Stimulated activated CD4-positive, alpha-beta T cell treated with anti-CD3 and anti-CD28 coated beads, Interleukin-15, amount 100 ng/mL, for 24 hours (primary cell): ENCODE measurements at regions not wholly inside any gene's neighbourhood (a gene's known extent, or its start where the extent isn't known, plus 50 kb on each side); places are given as distances from the start of the nearest gene placed in this dataset.
A peak's percentile ranks its signal among the peaks of the same experiment; 100 is the strongest.
"Not testable (repeated sequence)": the region's sequence is repeated elsewhere in the genome, so short reads cannot be mapped to it uniquely, and the experiment has no call there.

Source experiments
- DNase-seq: peaks from one replicate; pipeline ENCODE4 v3.0.0-alpha.2; 2020

DNA sequence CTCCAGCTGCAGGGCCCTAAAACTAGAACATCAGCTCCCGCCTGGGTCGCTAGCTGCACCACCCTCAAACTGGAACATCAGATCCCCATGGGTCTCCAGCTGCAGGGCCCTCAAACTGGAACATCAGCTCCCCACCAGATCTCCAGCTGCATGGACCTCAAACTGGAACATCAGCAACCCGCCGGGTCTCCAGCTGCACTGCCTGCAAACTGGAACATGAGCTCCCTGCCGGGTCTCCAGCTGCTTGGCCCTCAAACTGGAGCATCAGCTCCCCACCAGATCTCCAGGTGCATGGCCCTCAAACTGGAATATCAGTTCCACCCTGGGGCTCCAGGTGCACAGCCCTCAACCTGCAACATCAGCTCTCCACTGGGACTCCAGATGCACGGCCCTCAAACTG, 82.7 kb downstream of the TFRC start:
- DNase-seq = not testable (repeated sequence)

DNA sequence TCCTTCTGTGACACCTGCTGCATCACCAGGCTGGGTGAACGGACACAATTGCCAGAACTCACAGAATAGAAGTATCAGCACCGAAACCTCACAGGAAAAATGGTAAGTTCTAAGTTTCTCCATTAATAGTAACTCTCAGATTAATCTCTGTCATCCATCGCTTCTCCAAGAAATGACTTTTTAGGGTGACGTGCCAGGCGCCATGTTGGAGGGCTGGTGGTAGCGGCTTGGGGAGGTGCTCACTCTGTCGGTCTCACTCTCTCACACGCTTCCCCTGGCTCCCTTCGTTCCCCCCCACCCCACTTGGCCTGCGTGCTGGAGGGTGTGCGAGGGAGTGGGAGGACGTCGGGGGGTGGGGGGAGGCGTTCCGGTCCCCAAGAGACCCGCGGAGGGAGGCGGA, 85.6 kb downstream of the TFRC start:
- DNase-seq = not testable (repeated sequence)

DNA sequence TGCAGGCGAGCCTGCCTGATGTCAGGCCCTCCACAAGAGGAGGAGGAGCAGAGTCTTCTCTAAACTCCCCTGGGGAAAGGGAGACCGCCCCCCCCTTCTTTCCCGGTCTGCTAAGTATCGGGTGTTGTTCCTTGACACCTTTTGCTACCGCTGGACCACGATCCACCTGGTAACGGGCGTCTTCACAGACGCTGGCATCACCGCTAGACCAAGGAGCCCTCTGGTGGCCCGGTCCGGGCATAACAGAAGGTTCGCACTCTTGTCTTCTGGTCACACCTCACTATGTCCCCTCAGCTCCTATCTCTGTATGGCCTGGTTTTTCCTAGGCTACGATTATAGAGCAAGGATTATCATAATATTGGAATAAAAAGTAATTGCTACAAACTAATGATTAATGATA, 86.0 kb upstream of the TNK2 start:
- peak; percentile 76 for DNase-seq

DNA sequence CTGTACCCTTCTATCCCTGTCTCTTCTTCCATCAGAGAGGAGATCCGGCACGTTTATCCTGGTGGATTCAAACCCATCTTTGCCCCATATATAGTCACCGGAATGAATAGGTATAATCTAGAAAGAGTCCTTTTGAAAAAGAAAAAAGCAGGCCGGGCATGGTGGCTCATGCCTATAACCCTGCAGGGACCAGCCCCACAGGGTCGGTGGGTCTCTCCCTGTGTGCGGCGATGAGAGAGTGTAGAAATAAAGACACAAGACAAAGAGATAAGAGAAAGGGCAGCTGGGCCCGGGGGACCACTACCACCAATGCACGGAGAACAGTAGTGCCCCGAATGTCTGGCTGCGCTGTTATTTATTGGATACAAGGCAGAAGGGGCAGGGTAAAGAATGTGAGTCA, 85.3 kb upstream of the TNK2 start:
- not testable (repeated sequence) for DNase-seq

DNA sequence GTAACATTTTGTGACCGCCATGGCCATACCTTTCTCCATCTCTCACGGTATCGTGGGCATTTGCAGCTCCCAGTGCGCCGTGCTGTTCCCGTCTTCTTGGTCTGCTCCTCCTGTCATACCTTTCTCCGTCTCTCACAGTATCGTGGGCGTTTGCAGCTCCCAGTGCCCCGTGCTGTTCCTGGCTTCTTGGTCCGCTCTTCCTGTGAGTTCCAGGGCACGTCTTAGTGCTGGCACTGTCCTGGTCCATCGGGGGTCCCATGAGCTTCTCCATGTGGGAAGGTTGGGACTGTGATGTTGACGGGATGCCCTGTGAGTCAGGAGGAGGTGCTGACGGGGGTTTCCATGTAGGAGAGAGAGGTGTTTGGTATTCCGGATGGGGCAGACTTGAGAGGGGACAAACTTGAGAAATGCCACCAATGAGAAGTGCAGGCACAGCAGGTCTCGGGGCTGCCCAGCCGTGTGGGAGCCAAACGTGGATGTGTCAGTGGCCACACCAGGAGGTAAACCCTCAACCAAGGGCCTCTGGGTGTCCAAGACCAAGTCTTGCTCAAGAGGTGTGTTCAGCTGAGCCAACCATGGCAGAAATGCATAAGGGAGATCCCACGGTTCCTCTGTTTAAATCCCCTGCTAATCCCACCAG, 84.7 kb upstream of the TNK2 start:
- DNase-seq = not testable (repeated sequence)

DNA sequence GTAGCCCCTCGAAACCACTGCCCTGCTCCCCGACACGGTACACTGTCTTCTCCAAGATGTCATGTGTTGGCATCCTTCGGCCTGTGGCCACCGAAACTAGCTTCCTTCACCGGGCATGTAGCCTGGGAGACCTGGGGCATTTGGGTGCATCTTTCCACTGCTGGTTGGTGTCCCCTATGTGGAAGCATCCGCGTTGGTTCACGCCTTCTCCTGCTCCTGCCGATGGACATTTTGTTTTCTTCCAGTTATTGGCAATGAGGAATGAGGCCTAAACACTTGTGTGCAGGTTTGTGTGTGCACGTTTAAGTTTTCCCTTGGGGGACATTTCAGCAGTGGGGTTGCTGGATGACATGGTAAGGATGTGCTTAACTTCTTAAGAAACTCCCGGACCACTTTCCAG, 83.6 kb upstream of the TNK2 start:
- not testable (repeated sequence) for DNase-seq

DNA sequence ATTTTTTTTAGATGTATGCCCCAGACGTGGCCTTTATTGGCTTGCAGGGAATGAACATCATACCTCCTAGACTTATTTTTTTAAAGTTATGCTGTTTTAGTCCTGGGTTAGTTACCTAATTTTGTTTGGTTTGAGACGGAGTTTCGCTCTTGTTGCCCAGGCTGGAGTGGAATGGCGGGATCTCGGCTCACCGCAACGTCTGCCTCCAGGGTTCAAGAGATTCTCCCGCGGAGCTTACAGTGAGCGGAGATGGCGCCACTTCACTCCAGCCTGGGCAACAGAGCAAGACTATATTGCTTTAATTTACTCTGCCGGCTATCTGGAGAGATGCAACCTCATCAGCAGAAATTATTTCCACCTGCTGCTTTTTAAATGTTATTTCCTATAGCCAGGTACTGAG, 82.9 kb upstream of the TNK2 start:
- DNase-seq = not testable (repeated sequence)

DNA sequence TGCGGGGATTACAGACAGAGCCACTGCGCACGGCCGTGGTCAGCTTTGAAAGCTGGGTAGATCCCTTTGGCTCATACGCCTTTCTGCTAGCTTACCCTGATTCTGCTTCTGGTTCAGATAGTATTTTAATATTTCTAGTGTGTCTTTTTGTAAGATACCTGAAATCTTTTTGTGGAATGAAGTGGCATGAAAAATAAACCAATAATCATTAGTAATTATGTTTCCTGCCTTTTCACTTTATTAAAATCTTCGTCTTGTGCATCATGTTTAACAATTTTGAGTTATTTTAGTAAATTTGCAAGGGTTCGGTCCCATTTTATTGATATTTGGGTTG, 82.5 kb upstream of the TNK2 start:
- not testable (repeated sequence) for DNase-seq

DNA sequence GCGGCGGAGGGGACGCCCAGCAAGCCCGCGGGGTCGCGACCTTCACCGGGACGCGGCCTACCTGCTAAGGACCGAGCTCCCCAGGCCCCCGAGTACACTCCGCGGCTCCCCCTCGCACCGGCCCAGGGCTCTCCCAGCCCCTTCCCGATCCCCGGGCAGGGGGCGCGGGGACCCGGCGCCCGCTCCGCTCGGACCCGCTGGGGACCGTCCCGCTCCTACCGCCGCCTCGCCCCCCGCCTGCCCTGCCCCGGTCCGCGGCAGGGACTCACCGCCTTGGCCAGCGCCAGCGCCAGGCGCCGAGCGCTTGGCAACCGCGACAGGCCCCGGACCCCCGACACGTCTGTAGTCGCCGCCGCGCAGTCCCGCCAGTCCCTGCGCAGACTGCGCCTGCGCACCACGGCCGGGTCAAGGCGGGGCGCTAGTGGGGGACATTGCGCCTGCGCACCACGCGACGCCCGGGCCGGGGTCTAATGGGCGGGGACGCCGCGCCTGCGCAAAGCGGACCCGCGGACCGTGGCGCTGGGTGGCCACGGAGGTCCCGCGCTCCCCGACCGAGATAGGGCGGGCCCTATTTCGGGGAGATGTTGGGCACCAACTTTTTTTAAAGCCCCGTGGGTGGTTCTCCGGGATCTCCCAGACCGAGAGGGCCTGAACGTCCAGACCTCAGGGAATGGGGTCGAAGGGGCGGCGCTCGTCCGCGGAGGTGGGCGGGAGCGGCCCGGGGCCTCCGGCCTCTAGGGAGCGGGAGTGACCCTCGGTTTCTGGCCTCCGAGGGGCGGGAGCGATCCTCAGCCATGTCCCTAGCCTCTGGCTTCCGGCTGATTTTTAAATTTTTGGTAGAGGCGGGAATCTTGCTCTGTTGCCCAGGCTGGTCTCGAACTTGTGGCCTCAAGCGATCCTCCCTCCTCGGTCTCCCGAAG, 81.8 kb upstream of the TNK2 start:
- DNase-seq = peak; percentile 97

DNA sequence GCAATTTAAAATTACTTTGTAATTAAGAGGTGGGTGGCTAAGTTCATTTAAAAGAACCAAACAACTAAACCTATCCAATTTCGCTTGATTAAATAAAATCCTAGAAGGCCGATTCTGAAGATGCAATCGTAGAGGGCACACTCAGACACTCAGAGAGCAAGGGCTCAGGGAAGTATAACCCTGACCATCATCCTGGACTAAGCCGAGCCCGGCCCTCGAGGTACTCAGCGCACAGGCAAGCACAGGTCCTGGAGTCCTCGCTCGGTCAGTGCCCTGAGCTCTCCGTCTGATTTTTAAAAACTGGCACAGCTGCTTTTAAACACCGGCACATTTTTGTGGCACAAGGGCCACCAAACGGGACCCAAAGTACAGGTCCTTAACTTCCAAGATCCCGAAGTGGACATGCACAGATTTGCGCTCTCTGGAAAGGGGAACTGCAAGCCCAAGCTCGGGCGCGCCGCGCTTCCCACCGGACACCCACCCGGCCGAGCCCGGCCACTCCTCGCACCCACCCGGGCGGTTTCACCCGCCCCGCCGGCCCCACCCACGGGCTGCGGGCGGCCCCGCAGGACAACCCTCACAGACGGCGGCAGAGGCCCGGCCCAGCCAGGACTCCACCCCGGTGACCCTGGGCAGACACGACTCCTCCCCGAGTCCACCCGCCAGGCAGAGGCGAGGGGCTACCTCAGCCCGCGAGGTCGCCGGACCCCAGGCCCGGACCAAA, 81.0 kb upstream of the TNK2 start:
- peak; percentile 31 for DNase-seq

DNA sequence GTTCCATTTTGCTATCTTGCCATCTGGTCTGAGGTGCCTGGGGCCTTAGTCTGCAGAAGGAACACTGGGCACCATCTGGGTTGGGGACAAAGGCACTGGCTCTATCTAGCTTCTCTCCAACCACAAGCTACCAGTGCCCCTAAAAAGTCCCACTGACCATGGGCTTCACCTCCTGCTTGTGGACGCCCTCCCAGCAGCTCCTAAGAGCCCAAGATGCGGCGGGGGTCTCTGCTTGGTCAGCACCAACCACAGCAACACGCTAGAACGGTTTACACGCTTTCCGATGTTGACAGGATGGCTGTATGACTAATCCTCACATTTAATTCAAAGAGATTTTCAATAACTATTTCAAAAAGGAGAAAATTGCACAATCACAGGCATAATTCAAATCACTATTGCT, 80.4 kb upstream of the TNK2 start:
- not testable (repeated sequence) for DNase-seq

DNA sequence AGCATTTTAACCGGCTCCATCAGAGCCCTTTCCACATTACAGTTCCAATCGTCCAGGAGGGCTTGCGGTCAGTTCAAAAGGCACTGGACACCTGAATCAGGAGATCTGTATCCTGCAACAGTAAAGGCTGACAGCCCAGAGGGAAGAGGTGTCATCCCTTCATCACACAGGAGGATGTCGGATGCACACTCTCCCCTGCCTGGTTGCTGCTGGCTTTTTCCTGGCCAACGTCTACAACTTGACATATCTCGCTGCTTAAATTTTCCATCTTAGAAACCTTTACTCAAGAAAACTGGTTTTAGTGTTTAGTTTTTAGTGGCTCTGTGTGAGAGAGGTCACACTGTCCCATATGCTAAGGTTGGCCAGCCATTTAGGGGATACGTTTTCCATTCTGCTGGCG, 78.7 kb upstream of the TNK2 start:
- DNase-seq = not testable (repeated sequence)

DNA sequence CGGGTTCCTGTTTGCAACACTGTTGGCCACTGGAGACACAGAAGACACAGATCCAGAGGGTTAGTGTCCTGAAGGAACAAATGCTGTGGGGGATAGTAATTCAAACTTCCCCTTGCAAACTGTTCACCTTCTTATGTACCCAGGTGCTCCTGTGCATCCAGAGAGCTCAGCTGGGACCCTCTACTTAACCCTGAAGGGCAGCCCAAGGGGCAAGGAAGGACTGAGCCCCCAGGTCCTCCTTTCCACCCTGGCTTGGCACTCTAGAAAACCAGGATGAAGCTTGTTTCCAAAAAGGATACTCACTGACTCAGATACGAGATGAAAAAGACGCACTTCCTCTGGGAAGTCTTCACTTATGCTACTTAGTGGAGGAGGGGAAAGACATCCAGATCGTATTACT, 78.2 kb upstream of the TNK2 start:
- not testable (repeated sequence) for DNase-seq

DNA sequence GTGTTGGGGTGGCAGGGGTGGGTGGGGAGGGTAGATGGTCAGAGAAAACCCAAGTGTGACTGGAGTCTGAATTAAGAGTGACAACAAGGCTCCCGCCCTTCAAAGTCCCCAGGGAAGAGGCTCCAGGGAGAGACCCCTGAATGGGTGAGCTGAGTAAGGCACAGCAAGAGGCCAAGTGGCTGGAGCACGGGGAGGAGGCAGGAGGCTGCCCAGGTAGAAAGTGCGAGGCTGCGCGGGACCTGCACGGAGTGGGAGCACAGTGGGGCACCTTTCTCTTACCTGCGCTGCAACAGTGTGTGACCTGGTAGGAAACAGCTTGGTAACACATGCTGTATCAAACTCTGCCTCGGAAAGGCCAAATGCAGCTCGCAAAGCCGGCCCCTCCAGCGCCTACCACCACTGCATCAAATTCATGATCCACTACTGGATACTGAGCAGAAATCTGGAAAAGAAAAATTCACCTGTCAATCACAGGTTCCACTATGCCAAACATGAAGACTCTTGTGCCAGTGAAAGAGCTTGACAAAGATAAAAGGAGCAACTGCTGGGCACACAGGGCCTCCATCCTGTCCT, 77.1 kb upstream of the TNK2 start:
- not testable (repeated sequence) for DNase-seq

DNA sequence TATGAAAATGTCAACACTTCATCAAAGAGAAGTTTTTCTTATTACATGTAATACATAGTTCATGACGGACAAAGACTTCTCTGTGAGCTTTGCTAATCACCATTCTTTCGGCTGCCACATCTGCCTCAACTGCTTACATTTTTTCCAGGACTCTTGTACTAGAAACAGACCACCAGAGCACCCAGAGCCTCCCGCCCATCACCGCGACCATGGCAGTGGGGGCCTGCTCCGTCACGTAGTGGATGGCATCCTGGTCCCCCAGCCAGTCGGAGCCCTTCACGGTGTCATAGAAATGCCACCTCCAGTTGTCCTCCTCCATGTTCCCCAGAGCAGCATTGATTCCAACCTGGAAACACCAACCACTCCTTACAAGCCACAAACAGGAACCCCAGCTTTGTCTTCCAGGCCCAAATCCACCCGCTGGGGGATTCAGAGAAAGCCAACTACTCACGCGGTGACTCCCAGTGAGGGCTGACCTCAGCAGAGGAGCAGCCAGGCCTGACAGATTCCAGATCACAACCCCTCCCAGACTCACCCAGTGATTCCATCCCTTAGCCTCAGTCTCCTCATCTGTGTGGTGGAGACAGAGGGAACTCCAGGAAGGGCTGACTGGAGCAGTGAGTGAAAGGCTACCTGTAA, 76.2 kb upstream of the TNK2 start:
- DNase-seq = not testable (repeated sequence)

DNA sequence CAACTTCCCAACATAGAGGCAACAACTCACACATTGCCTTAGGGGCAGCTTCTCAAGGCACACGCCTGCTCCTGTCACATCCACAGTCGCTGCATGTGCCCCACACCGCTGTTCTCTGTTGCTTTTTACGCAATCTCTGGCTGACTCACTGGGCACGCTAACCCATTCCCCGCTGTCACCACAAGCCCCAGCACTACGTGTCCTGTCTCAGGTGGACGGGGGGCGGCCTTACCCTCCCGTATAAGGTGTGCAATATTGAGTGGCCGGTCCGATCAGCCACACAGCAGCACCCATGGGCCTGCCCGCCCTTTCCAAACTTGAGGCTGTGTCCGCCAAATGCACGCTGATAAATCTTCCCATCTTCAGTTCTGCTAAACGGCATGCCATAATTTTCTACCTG, 75.5 kb upstream of the TNK2 start:
- not testable (repeated sequence) for DNase-seq

DNA sequence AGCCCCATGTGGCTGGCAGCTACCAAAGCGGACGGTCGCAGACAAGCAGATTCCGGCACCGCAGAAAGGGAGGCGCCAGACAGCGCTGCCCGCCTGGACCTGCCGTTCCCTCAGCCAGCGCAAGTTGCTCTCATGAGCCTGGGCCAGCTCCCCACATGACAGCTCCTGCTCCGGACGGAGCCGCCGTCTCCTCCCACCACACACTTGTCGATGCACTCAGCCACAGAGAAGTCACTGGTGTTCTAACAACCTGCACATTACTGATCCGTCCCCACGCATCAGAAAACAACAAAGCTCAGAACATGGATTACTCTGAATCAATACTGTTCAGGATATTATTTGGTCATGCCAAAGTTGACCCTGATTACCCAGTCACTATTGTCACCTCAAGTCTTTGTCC, 74.4 kb upstream of the TNK2 start:
- not testable (repeated sequence) for DNase-seq

DNA sequence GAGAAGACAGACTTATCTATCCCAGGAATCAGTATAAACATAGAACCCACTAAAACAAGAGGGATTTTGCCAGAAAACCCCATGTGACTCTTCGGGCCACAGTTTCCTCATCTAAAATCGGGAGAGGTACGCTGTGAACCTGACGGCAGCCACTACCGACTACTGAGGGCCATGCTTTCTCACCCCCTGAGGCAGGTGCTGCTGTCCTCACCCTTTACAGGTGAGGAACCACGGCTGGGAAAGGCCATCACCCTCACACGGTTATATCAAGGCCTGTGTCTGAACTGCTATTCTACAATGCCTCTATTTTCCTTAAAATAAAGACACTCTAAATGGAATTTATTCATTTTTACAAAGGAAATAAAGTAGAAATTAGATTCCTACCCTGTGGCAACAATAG, 73.4 kb upstream of the TNK2 start:
- not testable (repeated sequence) for DNase-seq

DNA sequence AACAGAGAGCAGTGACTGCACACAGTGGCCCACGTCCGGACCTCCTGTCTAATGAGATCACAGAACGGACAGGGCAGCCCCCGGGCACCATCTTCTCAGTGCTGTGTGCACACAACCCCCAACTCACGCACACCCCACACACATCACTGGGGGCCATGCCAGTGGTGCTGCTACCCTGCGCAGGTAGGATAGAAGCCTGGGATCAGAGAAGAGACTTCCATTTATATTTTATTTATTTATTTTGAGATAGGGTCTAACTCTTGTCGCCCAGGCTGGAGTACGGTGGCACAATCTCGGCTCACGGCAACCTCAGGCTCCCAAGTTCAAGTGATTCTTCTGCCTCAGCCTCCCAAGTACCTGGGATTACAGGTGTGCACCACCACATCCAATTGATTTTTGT, 71.5 kb upstream of the TNK2 start:
- not testable (repeated sequence) for DNase-seq

DNA sequence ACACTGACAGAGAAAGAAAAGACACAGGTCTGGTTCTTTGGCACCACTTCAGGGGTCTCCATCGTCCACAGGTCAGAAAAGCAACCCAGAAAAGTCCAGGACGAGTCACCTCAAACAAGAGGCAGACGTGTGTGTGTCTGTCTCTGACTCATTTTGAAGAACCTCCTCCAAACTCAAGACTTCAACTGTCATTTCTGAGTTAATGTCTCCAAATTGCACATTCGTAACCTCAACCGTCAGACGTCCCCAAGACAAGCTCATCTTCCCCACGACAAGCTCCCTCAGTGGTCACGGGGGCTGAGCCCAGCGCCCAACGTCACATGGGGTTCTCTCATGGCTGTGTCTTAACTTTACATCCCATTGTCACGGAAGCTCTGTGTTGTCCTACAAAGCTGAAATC, 70.2 kb upstream of the TNK2 start:
- DNase-seq = not testable (repeated sequence)

DNA sequence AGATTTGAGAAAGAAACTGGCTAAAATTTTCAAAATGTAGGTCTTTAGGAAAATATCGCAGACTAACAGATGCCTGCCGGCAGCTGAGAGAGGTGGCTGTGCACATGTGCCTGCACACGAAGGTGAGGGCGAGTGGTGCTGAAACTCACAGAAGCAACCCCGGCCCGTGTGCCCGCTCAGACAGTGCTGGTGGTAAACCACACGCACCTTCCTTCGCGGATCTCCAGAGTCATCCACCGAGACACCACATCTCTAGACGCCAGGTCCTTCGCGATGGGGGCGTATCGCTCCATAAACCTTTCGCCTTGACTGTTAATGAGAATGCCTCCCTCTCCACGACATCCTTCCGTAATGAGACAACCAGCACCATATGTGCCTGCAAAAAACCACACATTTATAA, 68.5 kb upstream of the TNK2 start:
- DNase-seq = not testable (repeated sequence)

DNA sequence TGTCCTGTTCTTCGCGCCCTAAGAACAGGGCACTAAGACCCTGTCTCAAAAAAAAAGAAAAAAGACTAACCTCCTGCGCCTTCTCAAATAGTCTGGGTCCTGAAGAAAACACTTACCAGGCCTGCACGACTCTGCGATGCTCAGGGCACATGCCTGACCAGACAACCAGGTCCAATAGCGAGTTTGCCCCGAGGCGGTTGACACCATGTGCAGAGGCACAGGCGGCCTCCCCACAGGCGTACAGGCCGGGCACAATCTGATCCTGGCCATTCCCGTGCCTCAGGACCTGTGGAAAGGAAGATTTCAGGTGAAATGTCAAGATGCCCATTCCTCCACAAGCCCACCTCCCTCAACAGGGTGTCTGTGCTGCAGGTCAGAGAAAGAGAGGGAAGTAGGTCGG, 65.9 kb upstream of the TNK2 start:
- not testable (repeated sequence) for DNase-seq

DNA sequence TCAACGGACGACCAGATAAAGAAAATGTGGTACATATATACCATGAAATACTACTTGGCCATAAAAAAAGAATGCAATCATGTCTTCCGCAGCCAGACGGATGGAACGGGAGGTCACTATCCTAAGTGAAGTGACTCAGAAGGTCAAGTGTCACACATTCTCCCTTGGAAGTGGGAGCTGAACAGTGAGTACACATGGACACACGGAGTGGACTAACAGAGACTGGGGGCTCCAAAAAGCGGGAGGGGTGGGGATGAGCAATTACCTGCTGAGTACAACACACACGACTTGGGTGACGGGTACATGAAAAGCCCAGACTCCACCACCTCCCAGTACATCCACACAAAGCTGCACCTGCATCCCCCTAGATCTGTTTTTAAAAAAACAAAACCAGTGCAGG, 62.5 kb upstream of the TNK2 start:
- not testable (repeated sequence) for DNase-seq
